WTC11 (cell line): ENCODE measurements at regions not wholly inside any gene's neighbourhood (a gene's known extent, or its start where the extent isn't known, plus 50 kb on each side); places are given as distances from the start of the nearest gene placed in this dataset.

Experiments used
- CREB1 ChIP-seq: sonication (generic); formaldehyde crosslinking; IDR thresholded peaks from 2 replicates; pipeline ENCODE4 v1.8.0; 2023; ENCODE audit warnings: mild to moderate bottlenecking, missing genetic modification reagents
- CREM ChIP-seq: sonication (generic); formaldehyde crosslinking; IDR thresholded peaks from 2 replicates; pipeline ENCODE4 v1.8.1; 2022; ENCODE audit warnings: mild to moderate bottlenecking, missing genetic modification reagents, moderate library complexity
- ESRRA ChIP-seq: sonication (generic); formaldehyde crosslinking; IDR thresholded peaks from 2 replicates; pipeline ENCODE4 v1.8.1; 2022; ENCODE audit warnings: mild to moderate bottlenecking, missing genetic modification reagents, borderline replicate concordance
- NR3C1 ChIP-seq: sonication (generic); formaldehyde crosslinking; conservative IDR thresholded peaks from 2 replicates; pipeline ENCODE4 v1.8.1; 2023; ENCODE audit warnings: low read depth, mild to moderate bottlenecking, missing genetic modification reagents
- SOX15 ChIP-seq: fragments of 250-450 bp; sonication (Bioruptor Pico); IDR thresholded peaks from 2 replicates; pipeline ENCODE4 v1.9.0; 2021; ENCODE audit warnings: mild to moderate bottlenecking
- TCF7 ChIP-seq: sonication (generic); formaldehyde crosslinking; IDR thresholded peaks from 2 replicates; pipeline ENCODE4 v1.8.0; 2022; ENCODE audit warnings: mild to moderate bottlenecking, low read depth, missing genetic modification reagents, moderate library complexity
- ZNF138 ChIP-seq: sonication (generic); formaldehyde crosslinking; conservative IDR thresholded peaks from 2 replicates; pipeline ENCODE4 v1.8.1; 2022; ENCODE audit warnings: mild to moderate bottlenecking, moderate library complexity, missing genetic modification reagents
- TF ChIP-seq, protein P1 (sequence below): fragments of 200-600 bp; IDR thresholded peaks from 2 replicates; pipeline ENCODE4 v1.8.0; 2022; ENCODE audit warnings: antibody characterized with exemption
- TF ChIP-seq, protein P2 (sequence below): sonication (generic); formaldehyde crosslinking; conservative IDR thresholded peaks from 2 replicates; pipeline ENCODE4 v1.8.1; 2022; ENCODE audit warnings: mild to moderate bottlenecking, missing genetic modification reagents
- TF ChIP-seq, protein P3 (sequence below): sonication (generic); formaldehyde crosslinking; conservative IDR thresholded peaks from 2 replicates; pipeline ENCODE4 v1.8.1; 2023; ENCODE audit warnings: mild to moderate bottlenecking, low read depth, missing genetic modification reagents, moderate library complexity
- TF ChIP-seq, protein P4 (sequence below): sonication (generic); formaldehyde crosslinking; IDR thresholded peaks from 2 replicates; pipeline ENCODE4 v1.8.0; 2022; ENCODE audit warnings: mild to moderate bottlenecking, missing genetic modification reagents
- TF ChIP-seq, protein P5 (sequence below): sonication (generic); formaldehyde crosslinking; IDR thresholded peaks from 2 replicates; pipeline ENCODE4 v1.8.0; 2022; ENCODE audit warnings: missing genetic modification reagents
- TF ChIP-seq, protein P6 (sequence below): sonication (generic); formaldehyde crosslinking; IDR thresholded peaks from 2 replicates; pipeline ENCODE4 v1.8.0; 2023; ENCODE audit warnings: missing genetic modification reagents

DNA sequence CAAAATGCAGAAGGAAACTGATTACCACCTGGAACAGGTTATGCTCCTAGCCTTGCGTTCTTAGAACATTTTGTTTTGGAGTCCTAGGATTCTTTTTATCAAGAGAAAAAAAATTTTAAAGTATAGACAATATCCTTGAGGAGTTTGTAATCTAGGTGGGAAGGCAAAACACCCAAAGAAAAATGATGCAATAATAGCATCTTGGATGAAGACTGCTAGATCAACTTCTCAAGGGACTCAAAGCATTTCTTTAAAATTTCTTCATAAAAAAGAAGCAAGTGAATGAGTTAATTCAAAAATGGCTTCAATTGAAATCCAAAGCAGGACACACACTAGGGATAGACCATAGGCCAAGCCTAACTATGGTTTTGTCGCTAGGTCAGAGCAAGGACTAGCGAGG is 515.8 kb upstream of the ZFHX3 start:
- no peak for TF ChIP-seq ZNF138 (CRISPR knock-in tag)
- TF ChIP-seq, protein P1, sequence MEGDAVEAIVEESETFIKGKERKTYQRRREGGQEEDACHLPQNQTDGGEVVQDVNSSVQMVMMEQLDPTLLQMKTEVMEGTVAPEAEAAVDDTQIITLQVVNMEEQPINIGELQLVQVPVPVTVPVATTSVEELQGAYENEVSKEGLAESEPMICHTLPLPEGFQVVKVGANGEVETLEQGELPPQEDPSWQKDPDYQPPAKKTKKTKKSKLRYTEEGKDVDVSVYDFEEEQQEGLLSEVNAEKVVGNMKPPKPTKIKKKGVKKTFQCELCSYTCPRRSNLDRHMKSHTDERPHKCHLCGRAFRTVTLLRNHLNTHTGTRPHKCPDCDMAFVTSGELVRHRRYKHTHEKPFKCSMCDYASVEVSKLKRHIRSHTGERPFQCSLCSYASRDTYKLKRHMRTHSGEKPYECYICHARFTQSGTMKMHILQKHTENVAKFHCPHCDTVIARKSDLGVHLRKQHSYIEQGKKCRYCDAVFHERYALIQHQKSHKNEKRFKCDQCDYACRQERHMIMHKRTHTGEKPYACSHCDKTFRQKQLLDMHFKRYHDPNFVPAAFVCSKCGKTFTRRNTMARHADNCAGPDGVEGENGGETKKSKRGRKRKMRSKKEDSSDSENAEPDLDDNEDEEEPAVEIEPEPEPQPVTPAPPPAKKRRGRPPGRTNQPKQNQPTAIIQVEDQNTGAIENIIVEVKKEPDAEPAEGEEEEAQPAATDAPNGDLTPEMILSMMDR, result no peak
- no peak for TF ChIP-seq SOX15 (CRISPR knock-in tag)
- no peak for TF ChIP-seq TCF7 (CRISPR knock-in tag)
- no peak for TF ChIP-seq CREM (CRISPR knock-in tag)
- TF ChIP-seq, protein P2, sequence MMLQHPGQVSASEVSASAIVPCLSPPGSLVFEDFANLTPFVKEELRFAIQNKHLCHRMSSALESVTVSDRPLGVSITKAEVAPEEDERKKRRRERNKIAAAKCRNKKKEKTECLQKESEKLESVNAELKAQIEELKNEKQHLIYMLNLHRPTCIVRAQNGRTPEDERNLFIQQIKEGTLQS (CRISPR knock-in tag), result no peak
- TF ChIP-seq, protein P3, sequence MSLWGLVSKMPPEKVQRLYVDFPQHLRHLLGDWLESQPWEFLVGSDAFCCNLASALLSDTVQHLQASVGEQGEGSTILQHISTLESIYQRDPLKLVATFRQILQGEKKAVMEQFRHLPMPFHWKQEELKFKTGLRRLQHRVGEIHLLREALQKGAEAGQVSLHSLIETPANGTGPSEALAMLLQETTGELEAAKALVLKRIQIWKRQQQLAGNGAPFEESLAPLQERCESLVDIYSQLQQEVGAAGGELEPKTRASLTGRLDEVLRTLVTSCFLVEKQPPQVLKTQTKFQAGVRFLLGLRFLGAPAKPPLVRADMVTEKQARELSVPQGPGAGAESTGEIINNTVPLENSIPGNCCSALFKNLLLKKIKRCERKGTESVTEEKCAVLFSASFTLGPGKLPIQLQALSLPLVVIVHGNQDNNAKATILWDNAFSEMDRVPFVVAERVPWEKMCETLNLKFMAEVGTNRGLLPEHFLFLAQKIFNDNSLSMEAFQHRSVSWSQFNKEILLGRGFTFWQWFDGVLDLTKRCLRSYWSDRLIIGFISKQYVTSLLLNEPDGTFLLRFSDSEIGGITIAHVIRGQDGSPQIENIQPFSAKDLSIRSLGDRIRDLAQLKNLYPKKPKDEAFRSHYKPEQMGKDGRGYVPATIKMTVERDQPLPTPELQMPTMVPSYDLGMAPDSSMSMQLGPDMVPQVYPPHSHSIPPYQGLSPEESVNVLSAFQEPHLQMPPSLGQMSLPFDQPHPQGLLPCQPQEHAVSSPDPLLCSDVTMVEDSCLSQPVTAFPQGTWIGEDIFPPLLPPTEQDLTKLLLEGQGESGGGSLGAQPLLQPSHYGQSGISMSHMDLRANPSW (CRISPR knock-in tag), result no peak
- TF ChIP-seq, protein P4, sequence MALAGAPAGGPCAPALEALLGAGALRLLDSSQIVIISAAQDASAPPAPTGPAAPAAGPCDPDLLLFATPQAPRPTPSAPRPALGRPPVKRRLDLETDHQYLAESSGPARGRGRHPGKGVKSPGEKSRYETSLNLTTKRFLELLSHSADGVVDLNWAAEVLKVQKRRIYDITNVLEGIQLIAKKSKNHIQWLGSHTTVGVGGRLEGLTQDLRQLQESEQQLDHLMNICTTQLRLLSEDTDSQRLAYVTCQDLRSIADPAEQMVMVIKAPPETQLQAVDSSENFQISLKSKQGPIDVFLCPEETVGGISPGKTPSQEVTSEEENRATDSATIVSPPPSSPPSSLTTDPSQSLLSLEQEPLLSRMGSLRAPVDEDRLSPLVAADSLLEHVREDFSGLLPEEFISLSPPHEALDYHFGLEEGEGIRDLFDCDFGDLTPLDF, result no peak
- no peak for TF ChIP-seq NR3C1 (CRISPR knock-in tag)
- TF ChIP-seq, protein P5, sequence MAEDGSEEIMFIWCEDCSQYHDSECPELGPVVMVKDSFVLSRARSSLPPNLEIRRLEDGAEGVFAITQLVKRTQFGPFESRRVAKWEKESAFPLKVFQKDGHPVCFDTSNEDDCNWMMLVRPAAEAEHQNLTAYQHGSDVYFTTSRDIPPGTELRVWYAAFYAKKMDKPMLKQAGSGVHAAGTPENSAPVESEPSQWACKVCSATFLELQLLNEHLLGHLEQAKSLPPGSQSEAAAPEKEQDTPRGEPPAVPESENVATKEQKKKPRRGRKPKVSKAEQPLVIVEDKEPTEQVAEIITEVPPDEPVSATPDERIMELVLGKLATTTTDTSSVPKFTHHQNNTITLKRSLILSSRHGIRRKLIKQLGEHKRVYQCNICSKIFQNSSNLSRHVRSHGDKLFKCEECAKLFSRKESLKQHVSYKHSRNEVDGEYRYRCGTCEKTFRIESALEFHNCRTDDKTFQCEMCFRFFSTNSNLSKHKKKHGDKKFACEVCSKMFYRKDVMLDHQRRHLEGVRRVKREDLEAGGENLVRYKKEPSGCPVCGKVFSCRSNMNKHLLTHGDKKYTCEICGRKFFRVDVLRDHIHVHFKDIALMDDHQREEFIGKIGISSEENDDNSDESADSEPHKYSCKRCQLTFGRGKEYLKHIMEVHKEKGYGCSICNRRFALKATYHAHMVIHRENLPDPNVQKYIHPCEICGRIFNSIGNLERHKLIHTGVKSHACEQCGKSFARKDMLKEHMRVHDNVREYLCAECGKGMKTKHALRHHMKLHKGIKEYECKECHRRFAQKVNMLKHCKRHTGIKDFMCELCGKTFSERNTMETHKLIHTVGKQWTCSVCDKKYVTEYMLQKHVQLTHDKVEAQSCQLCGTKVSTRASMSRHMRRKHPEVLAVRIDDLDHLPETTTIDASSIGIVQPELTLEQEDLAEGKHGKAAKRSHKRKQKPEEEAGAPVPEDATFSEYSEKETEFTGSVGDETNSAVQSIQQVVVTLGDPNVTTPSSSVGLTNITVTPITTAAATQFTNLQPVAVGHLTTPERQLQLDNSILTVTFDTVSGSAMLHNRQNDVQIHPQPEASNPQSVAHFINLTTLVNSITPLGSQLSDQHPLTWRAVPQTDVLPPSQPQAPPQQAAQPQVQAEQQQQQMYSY, result no peak
- no peak for TF ChIP-seq CREB1 (CRISPR knock-in tag)
- TF ChIP-seq ESRRA (CRISPR knock-in tag), result no peak
- TF ChIP-seq, protein P6, sequence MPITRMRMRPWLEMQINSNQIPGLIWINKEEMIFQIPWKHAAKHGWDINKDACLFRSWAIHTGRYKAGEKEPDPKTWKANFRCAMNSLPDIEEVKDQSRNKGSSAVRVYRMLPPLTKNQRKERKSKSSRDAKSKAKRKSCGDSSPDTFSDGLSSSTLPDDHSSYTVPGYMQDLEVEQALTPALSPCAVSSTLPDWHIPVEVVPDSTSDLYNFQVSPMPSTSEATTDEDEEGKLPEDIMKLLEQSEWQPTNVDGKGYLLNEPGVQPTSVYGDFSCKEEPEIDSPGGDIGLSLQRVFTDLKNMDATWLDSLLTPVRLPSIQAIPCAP, result no peak
